ENCODE measurements at regions not wholly inside any gene's neighbourhood (a gene's known extent, or its start where the extent isn't known, plus 50 kb on each side); places are given as distances from the start of the nearest gene placed in this dataset.

GRCh38 chr2:22800412-22800811 is 584.6 kb upstream of the KLHL29 start:
- no peak for DNase-seq (ENCODE audit: low read depth in 2 of 2)
- no peak for TF ChIP-seq EZH2 (IDR thresholded peaks at IDR 0.05; ENCODE audit: low read length, missing control alignments)
- TF ChIP-seq CTCF (conservative IDR thresholded peaks at IDR 0.05 in 1 of 2, IDR thresholded peaks at IDR 0.05 in 1 of 2; ENCODE audit: low read depth in 1 of 2, low read length in 2 of 2) = no peak
- Histone ChIP-seq H4K20me1 (ENCODE audit: control insufficient read depth, extremely low read depth, insufficient read depth, low read length) (no peaks in the 10 kb centered on the region), H3K4me1 (ENCODE audit: control insufficient read depth, extremely low read depth, insufficient read depth, low read length) (no peaks in the 10 kb centered on the region), H3K9ac (ENCODE audit: insufficient read depth, low read length) (no peak overlapping the region), H3K4me3 (replicated peaks in 1 of 4; ENCODE audit: control extremely low read depth in 1 of 4, insufficient read depth in 1 of 4, low read depth in 3 of 4, low read length in 4 of 4) (no peak overlapping the region), H2AFZ (ENCODE audit: low read length) (no peak overlapping the region), H3K36me3 (ENCODE audit: control insufficient read depth, insufficient read depth, low read length) (no peaks in the 10 kb centered on the region), H3K9me3 (ENCODE audit: control insufficient read depth, insufficient read depth, low read depth, low read length) (no peaks in the 10 kb centered on the region), H3K4me2 (ENCODE audit: extremely low read depth, insufficient read depth, low read length) (no peak overlapping the region), H3K79me2 (ENCODE audit: control insufficient read depth, insufficient read depth, low read length) (no peaks in the 10 kb centered on the region), H3K27me3 (ENCODE audit: control insufficient read depth, insufficient read depth, low read length) (no peaks in the 10 kb centered on the region), H3K27ac (ENCODE audit: insufficient read depth, low read length) (no peak overlapping the region)

- Histone ChIP-seq H3K4me1 (ENCODE audit: control insufficient read depth, extremely low read depth, insufficient read depth, low read length) (no peaks in the 10 kb centered on the region), H2AFZ (ENCODE audit: low read length) (no peak overlapping the region), H3K9me3 (ENCODE audit: control insufficient read depth, insufficient read depth, low read depth, low read length) (no peaks in the 10 kb centered on the region), H3K36me3 (ENCODE audit: control insufficient read depth, insufficient read depth, low read length) (no peaks in the 10 kb centered on the region), H3K27ac (ENCODE audit: insufficient read depth, low read length) (no peak overlapping the region), H3K79me2 (ENCODE audit: control insufficient read depth, insufficient read depth, low read length) (no peaks in the 10 kb centered on the region), H3K9ac (ENCODE audit: insufficient read depth, low read length) (no peak overlapping the region), H3K4me3 (replicated peaks in 1 of 4; ENCODE audit: control extremely low read depth in 1 of 4, insufficient read depth in 1 of 4, low read depth in 3 of 4, low read length in 4 of 4) (no peak overlapping the region), H4K20me1 (ENCODE audit: control insufficient read depth, extremely low read depth, insufficient read depth, low read length) (no peaks in the 10 kb centered on the region), H3K27me3 (ENCODE audit: control insufficient read depth, insufficient read depth, low read length) (no peaks in the 10 kb centered on the region), H3K4me2 (ENCODE audit: extremely low read depth, insufficient read depth, low read length) (no peak overlapping the region)
- no peak for DNase-seq (ENCODE audit: low read depth in 2 of 2)
- no peak for TF ChIP-seq EZH2 (IDR thresholded peaks at IDR 0.05; ENCODE audit: low read length, missing control alignments)
Observed at GRCh38 chr2:22801071-22801470, 583.9 kb upstream of the KLHL29 start.

GRCh38 chr2:22801970-22802369 is 583.0 kb upstream of the KLHL29 start:
- H3K36me3 ChIP-seq (ENCODE audit: control insufficient read depth, insufficient read depth, low read length) = no peaks in the 10 kb centered on the region
- no peaks in the 10 kb centered on the region for H3K4me1 ChIP-seq (ENCODE audit: control insufficient read depth, extremely low read depth, insufficient read depth, low read length)
- no peak overlapping the region for H3K4me3 ChIP-seq (replicated peaks in 1 of 4; ENCODE audit: control extremely low read depth in 1 of 4, insufficient read depth in 1 of 4, low read depth in 3 of 4, low read length in 4 of 4)
- no peaks in the 10 kb centered on the region for H3K9me3 ChIP-seq (ENCODE audit: control insufficient read depth, insufficient read depth, low read depth, low read length)
- H3K9ac ChIP-seq (ENCODE audit: insufficient read depth, low read length) = no peak overlapping the region
- H3K79me2 ChIP-seq (ENCODE audit: control insufficient read depth, insufficient read depth, low read length) = no peaks in the 10 kb centered on the region
- TF ChIP-seq CTCF (conservative IDR thresholded peaks at IDR 0.05 in 1 of 2, IDR thresholded peaks at IDR 0.05 in 1 of 2; ENCODE audit: low read depth in 1 of 2, low read length in 2 of 2) (no peak), EZH2 (IDR thresholded peaks at IDR 0.05; ENCODE audit: low read length, missing control alignments) (no peak)
- no peaks in the 10 kb centered on the region for H3K27me3 ChIP-seq (ENCODE audit: control insufficient read depth, insufficient read depth, low read length)
- H3K27ac ChIP-seq (ENCODE audit: insufficient read depth, low read length) = no peak overlapping the region
- H4K20me1 ChIP-seq (ENCODE audit: control insufficient read depth, extremely low read depth, insufficient read depth, low read length) = no peaks in the 10 kb centered on the region
- H2AFZ ChIP-seq (ENCODE audit: low read length) = no peak overlapping the region
- DNase-seq (ENCODE audit: low read depth in 2 of 2) = no peak
- no peak overlapping the region for H3K4me2 ChIP-seq (ENCODE audit: extremely low read depth, insufficient read depth, low read length)
